H9 (cell line): ENCODE measurements at regions not wholly inside any gene's neighbourhood (a gene's known extent, or its start where the extent isn't known, plus 50 kb on each side); places are given as distances from the start of the nearest gene placed in this dataset.

Source experiments
- DNase-seq: peaks from one replicate; pipeline ENCODE4 v3.0.0-alpha.2; 2017
- H2AFZ ChIP-seq: one replicate; pipeline ENCODE4 v1.6.1; 2013; ENCODE audit warnings: mild to moderate bottlenecking, low read length, control low read depth, moderate library complexity
- H2AK5ac ChIP-seq: 2 replicates; pipeline ENCODE4 v1.6.1; 2013; ENCODE audit warnings: low read length, control low read depth, mixed read lengths; ENCODE audit not compliant: insufficient read length
- H2BK120ac ChIP-seq: one replicate; pipeline ENCODE4 v1.6.1; 2013; ENCODE audit warnings: low read depth, mild to moderate bottlenecking, low read length, control low read depth, inconsistent platforms; ENCODE audit not compliant: poor library complexity, severe bottlenecking
- H2BK12ac ChIP-seq: 2 replicates; pipeline ENCODE4 v1.6.1; 2013; ENCODE audit warnings: low read length, control low read depth, mixed read lengths, low read depth; ENCODE audit not compliant: insufficient read length
- H2BK15ac ChIP-seq: 2 replicates; pipeline ENCODE4 v1.6.1; 2013; ENCODE audit warnings: low read depth, low read length, control low read depth
- H2BK20ac ChIP-seq: one replicate; pipeline ENCODE4 v1.6.1; 2013; ENCODE audit warnings: low read depth, mild to moderate bottlenecking, low read length, control low read depth, inconsistent platforms; ENCODE audit not compliant: poor library complexity, severe bottlenecking
- H2BK5ac ChIP-seq: 2 replicates; pipeline ENCODE4 v1.6.1; 2013; ENCODE audit warnings: low read length, control low read depth, mixed read lengths; ENCODE audit not compliant: insufficient read length
- H3K14ac ChIP-seq: 2 replicates; pipeline ENCODE4 v1.6.1; 2013; ENCODE audit warnings: low read length, control low read depth; ENCODE audit not compliant: insufficient read depth
- H3K18ac ChIP-seq: 2 replicates; pipeline ENCODE4 v1.6.1; 2013; ENCODE audit warnings: low read depth, mild to moderate bottlenecking, mixed read lengths, low read length, control low read depth; ENCODE audit not compliant: insufficient read length
- H3K23ac ChIP-seq: 2 replicates; pipeline ENCODE4 v1.6.1; 2013; ENCODE audit warnings: low read length, control low read depth, mixed read lengths, low read depth; ENCODE audit not compliant: insufficient read length
- H3K23me2 ChIP-seq: 2 replicates; pipeline ENCODE4 v1.6.1; 2013; ENCODE audit warnings: low read depth, mild to moderate bottlenecking, mixed read lengths, low read length, control low read depth; ENCODE audit not compliant: insufficient read length, poor library complexity, severe bottlenecking
- H3K27ac ChIP-seq: 2 replicates; pipeline ENCODE4 v1.5.1; 2013; ENCODE audit warnings: low read length, control low read depth, mixed read lengths, low read depth; ENCODE audit not compliant: insufficient read length
- H3K27me3 ChIP-seq: 2 replicates; pipeline ENCODE4 v1.6.1; 2013; ENCODE audit warnings: low read length, control low read depth, inconsistent platforms; ENCODE audit not compliant: insufficient read depth
- H3K4ac ChIP-seq: 2 replicates; pipeline ENCODE4 v1.6.1; 2013; ENCODE audit warnings: low read depth, mild to moderate bottlenecking, control low read depth, inconsistent platforms, low read length, moderate library complexity
- H3K4me1 ChIP-seq: 2 replicates; pipeline ENCODE4 v1.6.1; 2013; ENCODE audit warnings: low read length, control low read depth, inconsistent platforms; ENCODE audit not compliant: insufficient read depth
- H3K4me2 ChIP-seq: 2 replicates; pipeline ENCODE4 v1.6.1; 2013; ENCODE audit warnings: low read length, control low read depth, mixed read lengths; ENCODE audit not compliant: insufficient read length, insufficient read depth
- H3K56ac ChIP-seq: 2 replicates; pipeline ENCODE4 v1.6.1; 2013; ENCODE audit warnings: low read depth, mild to moderate bottlenecking, mixed read lengths, low read length, control low read depth; ENCODE audit not compliant: insufficient read length
- H3K79me1 ChIP-seq: 2 replicates; pipeline ENCODE4 v1.6.1; 2013; ENCODE audit warnings: low read depth, mild to moderate bottlenecking, moderate library complexity, low read length, control low read depth, inconsistent platforms; ENCODE audit not compliant: insufficient read depth, poor library complexity, severe bottlenecking
- H3K79me2 ChIP-seq: 2 replicates; pipeline ENCODE4 v1.6.1; 2013; ENCODE audit warnings: low read length, control low read depth, inconsistent platforms; ENCODE audit not compliant: insufficient read depth
- H3K9ac ChIP-seq: 2 replicates; pipeline ENCODE4 v1.6.1; 2013; ENCODE audit warnings: low read length, control low read depth, mixed read lengths; ENCODE audit not compliant: insufficient read length; ENCODE audit errors: extremely low read depth
- H3K9me3 ChIP-seq: one replicate; pipeline ENCODE4 v1.6.1; 2013; ENCODE audit warnings: low read depth, low read length, inconsistent platforms; ENCODE audit not compliant: control insufficient read depth
- H3T11ph ChIP-seq: one replicate; pipeline ENCODE4 v1.6.1; 2013; ENCODE audit warnings: mild to moderate bottlenecking, low read length, control low read depth, inconsistent platforms
- H4K20me1 ChIP-seq: one replicate; pipeline ENCODE4 v1.6.1; 2013; ENCODE audit not compliant: control insufficient read depth, insufficient read length, insufficient read depth
- H4K5ac ChIP-seq: 2 replicates; pipeline ENCODE4 v1.6.1; 2013; ENCODE audit warnings: low read depth, mild to moderate bottlenecking, mixed read lengths, low read length, control low read depth; ENCODE audit not compliant: insufficient read length
- H4K8ac ChIP-seq: replicated peaks from 2 replicates; pipeline ENCODE4 v1.6.1; 2013; ENCODE audit warnings: low read length, control low read depth, mixed read lengths, low read depth; ENCODE audit not compliant: insufficient read length
- H4K91ac ChIP-seq: 2 replicates; pipeline ENCODE4 v1.6.1; 2013; ENCODE audit warnings: low read depth, mild to moderate bottlenecking, moderate library complexity, mixed read lengths, low read length, control low read depth; ENCODE audit not compliant: insufficient read length
- H3K27ac Mint-ChIP-seq, 3 experiments: 2 replicates in 2 of 3; 3 replicates in 1 of 3; pipeline ENCODE4 v1.8.0; 2020 to 2021; ENCODE audit warnings: mixed read lengths in 3 of 3, mild to moderate bottlenecking in 1 of 3, moderate library complexity in 1 of 3
- H3K27me3 Mint-ChIP-seq: 2 replicates; pipeline ENCODE4 v1.8.0; 2021; ENCODE audit warnings: low read depth, mild to moderate bottlenecking, moderate library complexity, mixed read lengths
- H3K36me3 Mint-ChIP-seq, 3 experiments: 2 replicates in 2 of 3; 3 replicates in 1 of 3; pipeline ENCODE4 v1.8.0; 2020 to 2021; ENCODE audit warnings: low read depth in 3 of 3, mixed read lengths in 3 of 3; ENCODE audit not compliant: insufficient read depth in 1 of 3
- H3K4me1 Mint-ChIP-seq, 2 experiments: 2 replicates each; pipeline ENCODE4 v1.8.0; 2020; ENCODE audit warnings: mixed read lengths in 2 of 2
- H3K4me3 Mint-ChIP-seq, 2 experiments: 2 replicates in 1 of 2; 3 replicates in 1 of 2; pipeline ENCODE4 v1.8.0; 2020 to 2021; ENCODE audit warnings: mild to moderate bottlenecking in 2 of 2, mixed read lengths in 2 of 2, moderate library complexity in 1 of 2
- H3K9me3 Mint-ChIP-seq, 2 experiments: 2 replicates in 1 of 2; 3 replicates in 1 of 2; pipeline ENCODE4 v1.8.0; 2020; ENCODE audit warnings: mild to moderate bottlenecking in 2 of 2, mixed read lengths in 2 of 2, moderate library complexity in 1 of 2
- WGBS: extraction: QIAGEN DNeasy Blood & Tissue Kit; methylation state at CpG from one replicate; pipeline ENCODE4 v1.1.7; 2013; ENCODE audit warnings: missing lambda C conversion rate, low lambda C conversion rate, mixed read lengths; ENCODE audit not compliant: insufficient read length; ENCODE audit errors: extremely low coverage; 5-methylcytosine and 5-hydroxymethylcytosine counted together
- TF ChIP-seq, protein P1 (sequence below): fragments of 200-600 bp; sonication (generic); conservative IDR thresholded peaks from 3 replicates; pipeline ENCODE4 v1.8.0; 2021; ENCODE audit warnings: antibody characterized with exemption, mild to moderate bottlenecking

DNA sequence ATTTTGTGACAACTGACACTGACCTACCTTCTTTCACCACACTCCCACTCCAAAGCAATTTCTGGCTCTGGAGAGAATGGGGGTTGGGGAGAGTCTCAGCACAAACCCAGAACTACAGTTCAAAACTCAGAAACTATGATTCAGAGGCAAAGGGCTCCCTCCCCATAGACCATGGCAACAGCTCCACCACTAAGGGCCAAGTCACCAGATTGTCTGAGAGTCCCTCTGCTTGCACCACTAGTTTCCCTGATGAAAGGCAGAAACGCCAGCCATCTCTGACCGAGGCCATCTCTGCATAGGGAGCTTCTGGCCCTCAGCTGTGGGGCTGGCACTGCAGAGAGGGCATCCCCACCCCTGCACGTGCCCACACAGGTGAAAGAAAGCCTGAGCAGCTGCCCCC is 112.4 kb upstream of the VSTM2B start:
- Histone ChIP-seq H3K4me2 (no peak overlapping the region), H3K23me2 (no peaks in the 10 kb centered on the region), H2BK12ac (no peak overlapping the region), H3K23ac (no peak overlapping the region), H3K18ac (no peak overlapping the region), H3K79me2 (no peaks in the 10 kb centered on the region), H3K9ac (no peak overlapping the region), H3T11ph (no peak overlapping the region), H2BK15ac (no peak overlapping the region), H3K27me3 (no peaks in the 10 kb centered on the region), H2BK5ac (no peak overlapping the region), H3K9me3 (no peaks in the 10 kb centered on the region), H2BK120ac (no peak overlapping the region), H3K79me1 (no peaks in the 10 kb centered on the region), H2BK20ac (no peak overlapping the region), H3K4ac (no peak overlapping the region), H3K4me1 (no peaks in the 10 kb centered on the region), H4K20me1 (no peaks in the 10 kb centered on the region), H4K91ac (no peak overlapping the region), H3K56ac (no peak overlapping the region), H4K5ac (no peak overlapping the region), H3K27ac (no peak overlapping the region), H4K8ac (no peak overlapping the region), H2AFZ (no peak overlapping the region), H2AK5ac (no peak overlapping the region), H3K14ac (no peak overlapping the region)
- Mint-ChIP-seq H3K36me3 (no peaks in the 10 kb centered on the region), H3K4me3 (no peak overlapping the region), H3K27me3 (peaks cover 1% of the 10 kb centered on the region; the same call in 1 of the 2 replicates), H3K4me1 (peaks cover 2 to 12% of the 10 kb centered on the region in 2 experiments; a peak in 3 of 4 replicates), H3K27ac (no peak overlapping the region), H3K9me3 (no peaks in the 10 kb centered on the region)
- DNase-seq, result no peak
- TF ChIP-seq, protein P1, sequence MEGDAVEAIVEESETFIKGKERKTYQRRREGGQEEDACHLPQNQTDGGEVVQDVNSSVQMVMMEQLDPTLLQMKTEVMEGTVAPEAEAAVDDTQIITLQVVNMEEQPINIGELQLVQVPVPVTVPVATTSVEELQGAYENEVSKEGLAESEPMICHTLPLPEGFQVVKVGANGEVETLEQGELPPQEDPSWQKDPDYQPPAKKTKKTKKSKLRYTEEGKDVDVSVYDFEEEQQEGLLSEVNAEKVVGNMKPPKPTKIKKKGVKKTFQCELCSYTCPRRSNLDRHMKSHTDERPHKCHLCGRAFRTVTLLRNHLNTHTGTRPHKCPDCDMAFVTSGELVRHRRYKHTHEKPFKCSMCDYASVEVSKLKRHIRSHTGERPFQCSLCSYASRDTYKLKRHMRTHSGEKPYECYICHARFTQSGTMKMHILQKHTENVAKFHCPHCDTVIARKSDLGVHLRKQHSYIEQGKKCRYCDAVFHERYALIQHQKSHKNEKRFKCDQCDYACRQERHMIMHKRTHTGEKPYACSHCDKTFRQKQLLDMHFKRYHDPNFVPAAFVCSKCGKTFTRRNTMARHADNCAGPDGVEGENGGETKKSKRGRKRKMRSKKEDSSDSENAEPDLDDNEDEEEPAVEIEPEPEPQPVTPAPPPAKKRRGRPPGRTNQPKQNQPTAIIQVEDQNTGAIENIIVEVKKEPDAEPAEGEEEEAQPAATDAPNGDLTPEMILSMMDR, result no peak
- no CpG with 5 or more reads among the region's 3 CpGs for WGBS
